Fibroblast of the conjunctiva (primary cell): ENCODE measurements at regions not wholly inside any gene's neighbourhood (a gene's known extent, or its start where the extent isn't known, plus 50 kb on each side); places are given as distances from the start of the nearest gene placed in this dataset.

Experiments
- DNase-seq: peaks from one replicate; pipeline ENCODE4 v3.0.0-alpha.2; 2010; ENCODE audit warnings: low read depth

- no peak for DNase-seq
Observed at GRCh38 chr16:73186752-73187601, 139.0 kb upstream of the ZFHX3 start.

GRCh38 chr16:73185737-73186136 is 137.8 kb upstream of the ZFHX3 start:
- no peak for DNase-seq

GRCh38 chr16:73183611-73184092 is 135.7 kb upstream of the ZFHX3 start:
- DNase-seq, result peak; percentile 37

- DNase-seq, result no peak
Observed at GRCh38 chr16:73179705-73180331, 131.9 kb upstream of the ZFHX3 start.

- DNase-seq, result no peak
Observed at GRCh38 chr16:73177729-73178295, 129.9 kb upstream of the ZFHX3 start.

- DNase-seq, result peak; percentile 91
Observed at GRCh38 chr16:73176577-73177013, 128.7 kb upstream of the ZFHX3 start.

GRCh38 chr16:73172973-73173709 is 125.2 kb upstream of the ZFHX3 start:
- DNase-seq, result no peak

GRCh38 chr16:73172241-73172972 is 124.5 kb upstream of the ZFHX3 start:
- DNase-seq, result peak; percentile 98

GRCh38 chr16:73171901-73172240 is 123.9 kb upstream of the ZFHX3 start:
- DNase-seq, result no peak

GRCh38 chr16:73171380-73171779 is 123.5 kb upstream of the ZFHX3 start:
- DNase-seq, result no peak

- DNase-seq, result no peak
Observed at GRCh38 chr16:73170612-73171038, 122.7 kb upstream of the ZFHX3 start.

GRCh38 chr16:73166947-73167550 is 119.1 kb upstream of the ZFHX3 start:
- DNase-seq, result no peak

- no peak for DNase-seq
Observed at GRCh38 chr16:73166441-73166851, 118.5 kb upstream of the ZFHX3 start.

GRCh38 chr16:73163238-73163815 is 115.4 kb upstream of the ZFHX3 start:
- DNase-seq, result no peak

GRCh38 chr16:73161977-73162376 is 114.0 kb upstream of the ZFHX3 start:
- no peak for DNase-seq

GRCh38 chr16:73159296-73159695 is 111.4 kb upstream of the ZFHX3 start:
- DNase-seq, result no peak

- DNase-seq, result no peak
Observed at GRCh38 chr16:73157861-73158260, 109.9 kb upstream of the ZFHX3 start.

GRCh38 chr16:73154063-73154870 is 106.3 kb upstream of the ZFHX3 start:
- DNase-seq, result no peak

GRCh38 chr16:73152386-73153125 is 104.6 kb upstream of the ZFHX3 start:
- DNase-seq, result no peak
